GM21619 (cell line): ENCODE measurements at regions not wholly inside any gene's neighbourhood (a gene's known extent, or its start where the extent isn't known, plus 50 kb on each side); places are given as distances from the start of the nearest gene placed in this dataset.
"Not testable (repeated sequence)": the region's sequence is repeated elsewhere in the genome, so short reads cannot be mapped to it uniquely, and the experiment has no call there.

Experiments used
- ATAC-seq: cut with Tn5 transposase; IDR thresholded peaks from one replicate; pipeline ENCODE4 v1.9.1; 2021; ENCODE audit not compliant: unreplicated experiment

GRCh38 chr6:92647630-92648029 lies 771.7 kb downstream of the EPHA7 start:
- ATAC-seq = no peak

DNA sequence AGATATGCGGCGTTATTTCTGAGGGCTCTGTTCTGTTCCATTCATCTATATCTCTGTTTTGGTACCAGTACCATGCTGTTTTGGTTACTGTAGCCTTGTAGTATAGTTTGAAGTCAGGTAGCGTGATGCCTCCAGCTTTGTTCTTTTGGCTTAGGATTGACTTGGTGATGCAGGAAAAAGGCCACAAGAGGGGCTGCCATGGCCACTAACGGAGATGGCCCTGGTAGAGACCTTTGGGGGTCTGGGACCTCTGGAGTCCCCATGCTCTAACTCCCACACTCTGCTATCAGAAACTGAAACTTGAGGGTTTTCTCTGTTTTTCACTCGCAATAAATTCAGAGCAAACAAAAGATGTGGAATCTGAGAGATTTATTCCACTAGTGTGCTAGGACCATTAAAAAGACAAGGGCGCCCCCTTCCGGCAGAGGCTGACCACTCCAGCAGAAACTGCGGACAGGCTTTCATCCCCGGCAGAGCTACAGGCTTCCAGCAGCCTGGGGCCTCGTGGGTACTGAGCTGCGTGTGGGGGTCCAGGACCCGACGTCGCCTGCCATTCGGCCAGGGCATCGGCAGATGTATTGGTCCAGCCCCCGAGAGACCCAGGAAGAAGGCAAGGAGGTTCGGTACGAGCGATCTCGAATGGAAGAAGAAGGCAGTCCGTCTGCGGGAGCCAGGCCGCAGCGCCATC lies 775.1 kb downstream of the EPHA7 start:
- not testable (repeated sequence) for ATAC-seq

GRCh38 chr6:92635553-92636153 lies 783.7 kb downstream of the EPHA7 start:
- no peak for ATAC-seq

DNA sequence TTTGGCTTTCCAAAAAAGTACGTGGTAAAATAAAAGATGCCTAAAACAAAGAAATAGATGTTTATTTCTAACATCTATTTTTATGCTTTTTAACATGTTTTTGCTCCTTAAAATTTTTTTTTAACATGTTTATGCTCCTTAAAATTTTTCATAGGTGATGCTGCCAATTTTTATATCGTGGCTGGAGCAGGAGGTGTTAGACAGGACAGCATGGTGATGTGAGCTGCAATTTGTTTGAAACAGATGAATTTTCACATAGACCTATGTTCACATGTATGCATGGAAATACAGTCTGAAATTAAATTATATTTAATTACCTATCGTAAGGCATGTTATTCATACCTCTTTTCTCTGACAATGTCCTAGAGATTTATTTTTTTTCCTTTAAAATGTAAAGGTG lies 784.8 kb downstream of the EPHA7 start:
- ATAC-seq = no peak

GRCh38 chr6:92623431-92623830 lies 795.9 kb downstream of the EPHA7 start:
- ATAC-seq = no peak

- ATAC-seq = no peak
These were observed 801.6 kb downstream of the EPHA7 start for GRCh38 chr6:92617721-92618120.

GRCh38 chr6:92608751-92609150 lies 810.6 kb downstream of the EPHA7 start:
- ATAC-seq = no peak

DNA sequence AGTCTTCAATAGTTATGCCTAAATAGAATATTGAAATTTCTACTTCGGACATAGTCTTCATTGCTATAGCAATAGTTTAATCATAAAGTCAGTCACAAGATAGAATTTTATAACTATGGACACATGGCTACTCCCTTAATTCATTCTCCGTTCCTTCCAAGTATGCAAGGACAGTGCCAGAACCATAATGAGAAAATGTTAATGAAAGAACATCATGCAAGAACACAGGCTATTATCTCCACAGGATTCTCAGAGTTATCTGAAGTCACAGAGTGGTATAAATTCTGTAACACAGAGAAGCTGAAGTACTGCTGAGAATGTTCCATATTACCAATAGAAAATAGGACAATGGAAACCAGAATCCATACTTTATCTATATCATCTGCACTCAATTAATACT lies 826.2 kb downstream of the EPHA7 start:
- ATAC-seq = no peak

DNA sequence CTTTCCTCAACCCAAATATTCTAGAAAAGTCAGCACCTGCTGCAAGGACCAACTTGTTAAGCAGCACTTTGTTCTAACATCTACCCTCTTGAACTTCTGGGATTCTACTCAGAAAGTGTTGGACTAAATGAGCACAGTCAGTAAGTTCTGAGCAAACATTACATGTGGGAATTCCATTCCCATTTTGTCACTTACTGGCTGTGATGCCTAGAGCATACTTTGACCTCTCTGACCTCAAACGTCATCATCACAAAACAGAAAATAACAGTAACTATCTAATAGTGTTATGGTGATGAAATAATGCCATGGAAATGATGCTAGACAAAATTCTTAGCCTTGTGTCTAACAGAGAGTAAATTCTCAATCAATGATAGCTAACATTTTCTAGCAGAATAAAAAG lies 829.4 kb downstream of the EPHA7 start:
- ATAC-seq = no peak

DNA sequence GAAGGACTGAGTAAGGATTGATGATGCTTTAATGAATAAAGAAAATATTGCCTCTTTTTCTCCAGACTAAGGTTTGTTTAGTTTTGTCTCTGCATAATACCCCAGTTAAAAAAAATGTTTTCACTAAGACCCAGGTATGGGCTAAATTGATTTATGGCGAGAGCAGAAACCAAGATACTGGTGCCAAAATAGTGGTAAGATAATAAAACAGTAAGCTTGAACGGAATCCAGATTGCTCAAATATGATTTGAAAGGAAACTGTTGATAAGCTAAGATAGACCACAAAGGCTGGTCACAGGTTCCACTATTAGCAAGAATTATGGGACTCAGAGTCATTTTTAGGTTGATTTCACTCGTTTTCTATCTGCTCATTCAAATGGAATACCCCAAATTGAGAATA lies 831.2 kb downstream of the EPHA7 start:
- ATAC-seq = no peak

DNA sequence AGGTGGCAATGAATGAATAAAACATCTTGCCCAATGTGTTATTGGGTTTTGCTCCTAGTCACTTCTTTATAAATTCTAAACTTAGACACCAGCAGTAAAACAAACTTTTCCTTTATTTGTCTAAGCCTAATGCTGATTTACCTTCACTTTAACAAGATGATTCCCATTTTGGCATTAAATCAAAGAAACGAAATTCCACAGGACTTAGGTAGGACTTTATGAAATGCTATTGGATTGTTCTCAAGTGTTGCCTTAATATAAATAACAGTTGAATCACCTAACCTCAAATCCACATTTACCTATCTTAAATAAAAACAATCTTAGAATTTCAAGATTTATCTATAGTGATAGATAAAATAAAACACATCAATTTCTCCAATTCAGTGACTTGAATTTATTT lies 831.8 kb downstream of the EPHA7 start:
- no peak for ATAC-seq

- no peak for ATAC-seq
These were observed 833.0 kb downstream of the EPHA7 start for GRCh38 chr6:92586236-92586977.

- no peak for ATAC-seq
These were observed 837.1 kb downstream of the EPHA7 start for GRCh38 chr6:92582211-92582610.

- ATAC-seq = no peak
These were observed 842.2 kb downstream of the EPHA7 start for GRCh38 chr6:92577077-92577719.

- no peak for ATAC-seq
These were observed 850.8 kb downstream of the EPHA7 start for GRCh38 chr6:92568541-92568940.

DNA sequence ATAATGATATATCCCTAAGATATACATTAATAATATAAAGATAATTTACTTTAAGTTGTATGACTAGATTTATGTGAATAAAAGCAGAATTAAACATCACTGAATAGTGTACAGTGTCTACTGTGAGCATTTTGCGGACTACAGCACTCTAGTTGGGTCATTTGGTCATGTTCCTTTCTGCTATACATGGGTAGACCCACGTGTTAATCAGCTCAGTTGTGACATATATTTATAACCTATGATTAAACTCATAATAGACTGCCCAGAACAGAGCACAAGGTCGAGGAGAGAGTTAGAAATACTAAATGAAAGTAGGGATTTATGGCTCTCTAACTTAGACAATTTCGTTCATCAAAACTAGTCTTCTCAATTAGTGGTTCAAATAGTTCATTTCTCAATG lies 852.7 kb downstream of the EPHA7 start:
- no peak for ATAC-seq

DNA sequence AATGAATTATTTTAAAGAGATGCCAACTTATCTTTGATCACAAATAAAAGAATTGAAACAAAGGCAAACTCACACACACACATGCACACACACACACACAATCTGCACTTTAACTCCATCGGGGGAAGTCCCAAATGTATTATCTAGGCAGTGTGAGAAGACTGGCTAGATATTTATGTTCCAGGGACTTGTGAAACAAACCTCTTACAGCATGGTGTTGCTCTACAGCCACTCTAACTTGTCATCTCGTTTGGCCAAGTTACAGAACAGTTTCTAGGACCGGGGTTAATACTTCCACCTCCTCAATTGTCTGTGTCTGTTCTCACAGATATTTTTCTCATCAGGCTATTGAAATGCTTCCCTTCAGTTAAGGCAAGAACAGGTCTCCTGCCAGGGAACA lies 855.0 kb downstream of the EPHA7 start:
- no peak for ATAC-seq

DNA sequence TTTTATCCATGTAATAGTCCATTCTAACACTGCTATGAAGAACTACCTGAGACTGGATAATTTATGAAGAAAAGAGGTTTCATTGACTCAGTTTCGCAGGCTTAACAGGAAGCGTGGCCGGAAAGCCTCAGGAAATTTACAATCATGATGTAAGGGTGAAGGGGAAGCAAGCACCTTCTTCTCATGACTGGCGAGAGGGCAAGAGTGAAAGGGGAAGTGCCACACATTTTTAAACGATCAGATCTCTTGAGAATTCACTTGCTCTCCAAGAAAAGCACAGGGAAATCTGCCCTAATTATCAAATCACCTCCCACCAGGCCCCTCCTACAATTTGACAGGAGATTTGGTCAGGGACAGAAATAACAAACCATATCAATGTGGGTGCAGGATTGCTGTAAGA lies 859.7 kb downstream of the EPHA7 start:
- no peak for ATAC-seq

DNA sequence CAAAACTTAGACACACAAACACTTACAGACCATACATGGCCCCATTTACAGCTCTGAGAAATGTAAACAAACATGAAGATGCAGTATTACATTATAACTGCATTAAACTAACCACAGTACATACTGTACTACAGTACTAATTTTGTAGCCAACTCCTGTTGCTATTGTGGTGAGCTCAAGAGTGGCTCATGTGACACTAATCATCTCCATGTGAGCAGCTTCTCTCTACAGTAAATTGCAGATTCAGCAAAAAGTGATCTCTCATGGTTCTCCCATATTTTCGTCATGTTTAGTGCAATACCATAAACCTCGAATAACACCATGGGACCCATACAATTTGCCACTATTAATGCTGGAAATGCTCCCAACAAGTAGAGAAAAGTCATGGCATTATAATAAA lies 860.4 kb downstream of the EPHA7 start:
- no peak for ATAC-seq

GRCh38 chr6:92550501-92550900 lies 868.9 kb downstream of the EPHA7 start:
- no peak for ATAC-seq

DNA sequence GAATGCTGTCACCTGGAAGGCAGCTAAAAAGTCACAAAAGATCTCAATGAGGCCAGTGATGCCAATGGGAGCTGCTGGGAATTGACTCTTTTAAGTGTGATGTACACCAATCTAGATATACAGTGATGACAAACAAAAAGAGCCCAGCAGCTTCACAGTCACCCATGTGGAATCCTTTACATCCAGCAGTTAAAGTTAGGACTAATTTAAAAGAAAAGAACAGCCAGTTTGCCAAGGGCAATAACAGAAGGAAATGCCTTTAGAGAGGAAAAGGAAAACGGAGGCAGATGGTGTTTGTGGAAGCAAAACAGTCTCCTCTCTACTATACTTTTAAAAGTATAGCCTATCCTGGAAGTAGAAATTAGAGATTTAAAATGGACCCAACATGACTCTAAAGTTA lies 873.5 kb downstream of the EPHA7 start:
- ATAC-seq = no peak
